Tibial nerve (tissue), 4 donors: ENCODE measurements at regions not wholly inside any gene's neighbourhood (a gene's known extent, or its start where the extent isn't known, plus 50 kb on each side); places are given as distances from the start of the nearest gene placed in this dataset.

Experiments
- CTCF ChIP-seq, 5 experiments: fragments of 200-600 bp in 3 of 5; fragments of 450-650 bp in 2 of 5; sonication (generic) in 3 of 5; IDR thresholded peaks; one replicate each; pipeline ENCODE4 v1.5.1; 2016 to 2019; ENCODE audit warnings: antibody characterized with exemption in 5 of 5, mild to moderate bottlenecking in 3 of 5, moderate library complexity in 2 of 5
- EP300 ChIP-seq, 2 donors: sonication (generic); formaldehyde crosslinking; IDR thresholded peaks; one replicate each; pipeline ENCODE4 v1.6.1; 2017; ENCODE audit warnings: antibody characterized with exemption in 2 of 2, mild to moderate bottlenecking in 1 of 2
- POLR2A ChIP-seq, 2 donors: fragments of 450-650 bp; IDR thresholded peaks; one replicate each; pipeline ENCODE4 v1.6.1; 2017; ENCODE audit warnings: antibody characterized with exemption in 2 of 2, mild to moderate bottlenecking in 2 of 2, moderate library complexity in 2 of 2

GRCh38 chr6:112827793-112828192 lies 480.7 kb downstream of the RFPL4B start:
- TF ChIP-seq CTCF (IDR thresholded peaks at IDR 0.05) = no peak
- no peak for TF ChIP-seq POLR2A (IDR thresholded peaks at IDR 0.05)
- peak in 1 of 2 donors; percentile 25 for TF ChIP-seq EP300 (IDR thresholded peaks at IDR 0.05)
